Skeletal muscle satellite cell (primary cell): ENCODE measurements at regions not wholly inside any gene's neighbourhood (a gene's known extent, or its start where the extent isn't known, plus 50 kb on each side); places are given as distances from the start of the nearest gene placed in this dataset.

Experiments
- H3K27me3 ChIP-seq: 2 replicates; pipeline ENCODE4 v1.7.0; 2013; ENCODE audit warnings: low read length; ENCODE audit not compliant: control insufficient read depth, insufficient read depth
- H3K36me3 ChIP-seq: 2 replicates; pipeline ENCODE4 v1.7.0; 2013; ENCODE audit warnings: mild to moderate bottlenecking, control low read depth, low read length; ENCODE audit not compliant: insufficient read depth
- H3K4me1 ChIP-seq: 2 replicates; pipeline ENCODE4 v1.7.0; 2013; ENCODE audit warnings: low read length; ENCODE audit not compliant: control insufficient read depth, insufficient read depth
- H3K4me2 ChIP-seq: 2 replicates; pipeline ENCODE4 v1.7.0; 2013; ENCODE audit warnings: mild to moderate bottlenecking, low read length
- H3K4me3 ChIP-seq: 2 replicates; pipeline ENCODE4 v1.7.0; 2013; ENCODE audit warnings: low read length
- H3K9ac ChIP-seq: 2 replicates; pipeline ENCODE4 v1.7.0; 2013; ENCODE audit warnings: mild to moderate bottlenecking, low read depth, low read length, moderate library complexity
- H3K9me3 ChIP-seq: replicated peaks from 2 replicates; pipeline ENCODE4 v1.7.0; 2013; ENCODE audit warnings: mild to moderate bottlenecking, control low read depth, low read length

- no peak overlapping the region for H3K4me2 ChIP-seq
- no peak overlapping the region for H3K9ac ChIP-seq
- H3K4me3 ChIP-seq: no peak overlapping the region
- peaks cover 54% of the 10 kb centered on the region for H3K4me1 ChIP-seq
- H3K9me3 ChIP-seq: no peaks in the 10 kb centered on the region
- H3K36me3 ChIP-seq: no peaks in the 10 kb centered on the region
- H3K27me3 ChIP-seq: no peaks in the 10 kb centered on the region
Measured at GRCh38 chr4:124417371-124417770, 295.2 kb downstream of the ANKRD50 start.

DNA sequence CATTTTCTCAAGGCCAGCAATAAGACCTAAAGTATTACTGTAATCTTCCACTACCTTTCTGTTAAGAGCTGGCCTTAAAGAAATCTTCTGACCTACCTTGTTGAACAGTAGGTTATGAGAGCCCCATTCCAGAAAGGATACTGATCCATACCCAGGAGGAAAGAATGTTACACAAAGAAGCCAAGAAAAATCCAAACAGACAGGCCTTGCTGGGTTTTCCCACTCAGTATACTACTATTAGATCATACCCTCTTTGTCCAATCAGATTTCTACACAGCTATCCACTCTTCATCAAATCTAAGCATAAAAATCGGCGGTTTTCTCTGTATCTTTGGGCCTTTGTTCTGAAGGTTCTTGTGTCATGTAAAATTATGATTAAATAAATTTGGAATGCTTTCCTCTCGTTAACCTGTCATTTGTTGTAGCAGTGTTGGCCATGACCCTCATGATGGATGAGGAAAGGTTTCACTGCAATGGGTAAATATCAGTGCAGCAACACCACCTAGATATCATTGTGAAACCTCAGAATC is 292.3 kb downstream of the ANKRD50 start:
- no peak overlapping the region for H3K4me3 ChIP-seq
- H3K36me3 ChIP-seq: no peaks in the 10 kb centered on the region

GRCh38 chr4:124423160-124423559 is 289.4 kb downstream of the ANKRD50 start:
- no peaks in the 10 kb centered on the region for H3K36me3 ChIP-seq
- no peak overlapping the region for H3K9ac ChIP-seq
- peak overlapping the region; percentile 6 for H3K4me2 ChIP-seq
- peaks cover 31% of the 10 kb centered on the region for H3K4me1 ChIP-seq
- H3K9me3 ChIP-seq: no peaks in the 10 kb centered on the region
- no peak overlapping the region for H3K4me3 ChIP-seq
- H3K27me3 ChIP-seq: no peaks in the 10 kb centered on the region

More for the DNA sequence above, 292.3 kb downstream of the ANKRD50 start:
- Histone ChIP-seq H3K27me3 (no peaks in the 10 kb centered on the region), H3K4me2 (no peak overlapping the region), H3K9ac (no peak overlapping the region), H3K4me1 (peaks cover 42% of the 10 kb centered on the region), H3K9me3 (no peaks in the 10 kb centered on the region)

GRCh38 chr4:124426279-124426678 is 286.3 kb downstream of the ANKRD50 start:
- Histone ChIP-seq H3K36me3 (no peaks in the 10 kb centered on the region), H3K4me3 (no peak overlapping the region), H3K9me3 (no peaks in the 10 kb centered on the region), H3K4me1 (peaks cover 54% of the 10 kb centered on the region), H3K9ac (no peak overlapping the region), H3K27me3 (no peaks in the 10 kb centered on the region), H3K4me2 (no peak overlapping the region)

DNA sequence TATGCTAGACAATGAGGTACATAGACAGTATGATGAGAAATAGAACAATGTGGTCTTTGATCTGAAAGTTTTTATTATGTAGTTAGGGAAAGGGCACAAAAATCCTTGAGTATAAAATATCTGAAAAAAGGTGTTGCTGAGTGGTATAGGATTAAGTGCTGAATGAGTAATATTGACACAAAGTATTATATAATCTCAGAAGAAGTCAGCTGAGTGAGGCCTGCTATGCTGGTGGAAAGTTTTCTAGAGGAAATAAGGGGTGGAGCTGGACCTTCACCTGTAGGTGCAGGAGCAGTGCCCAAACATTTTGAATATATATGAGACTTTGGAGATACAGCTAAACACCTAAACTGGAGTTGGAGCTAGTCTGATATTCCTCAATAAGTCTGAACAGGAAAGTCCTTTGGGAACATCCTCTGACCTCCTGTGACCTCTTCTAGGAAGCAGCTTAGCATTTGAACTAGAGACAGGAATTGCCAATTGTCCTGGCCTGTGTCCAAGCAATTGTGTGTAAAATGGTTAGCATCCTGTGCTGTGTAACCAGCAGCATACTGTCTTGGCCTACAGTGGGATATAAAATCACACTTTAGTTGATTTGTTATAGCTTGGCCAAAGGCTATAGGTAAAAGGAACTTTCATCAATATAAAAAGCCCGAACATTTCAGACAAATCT is 285.3 kb downstream of the ANKRD50 start:
- Histone ChIP-seq H3K4me2 (no peak overlapping the region), H3K9me3 (no peaks in the 10 kb centered on the region), H3K36me3 (no peaks in the 10 kb centered on the region), H3K4me3 (no peak overlapping the region), H3K27me3 (no peaks in the 10 kb centered on the region), H3K9ac (no peak overlapping the region), H3K4me1 (peaks cover 58% of the 10 kb centered on the region)

GRCh38 chr4:124428648-124429047 is 283.9 kb downstream of the ANKRD50 start:
- Histone ChIP-seq H3K9me3 (no peaks in the 10 kb centered on the region), H3K4me3 (no peak overlapping the region), H3K36me3 (no peaks in the 10 kb centered on the region), H3K4me2 (no peak overlapping the region), H3K9ac (no peak overlapping the region), H3K27me3 (no peaks in the 10 kb centered on the region), H3K4me1 (peaks cover 56% of the 10 kb centered on the region)

DNA sequence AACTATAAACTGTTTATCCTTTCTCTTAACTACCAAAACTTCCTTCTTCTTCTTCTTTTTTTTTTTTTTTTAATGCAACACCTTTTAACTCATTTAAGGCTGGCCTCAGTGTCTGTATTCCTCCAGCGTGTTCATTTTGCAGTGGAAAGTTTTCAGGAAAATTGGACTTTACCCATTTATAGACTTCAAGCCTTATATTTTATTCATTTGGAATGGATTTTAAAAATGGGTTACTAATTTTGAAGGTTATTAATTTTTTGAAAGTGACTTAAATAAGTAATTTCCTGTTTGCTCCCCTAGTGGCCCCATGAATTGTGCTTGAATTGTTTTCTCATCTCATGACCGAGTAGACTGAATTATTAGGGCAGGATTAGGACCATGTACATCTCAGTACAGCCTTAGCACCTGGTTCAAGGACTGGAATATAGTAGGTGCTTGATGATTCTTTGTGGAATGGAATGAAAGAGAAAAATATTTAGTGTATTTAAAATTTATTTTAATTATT is 282.7 kb downstream of the ANKRD50 start:
- Histone ChIP-seq H3K27me3 (no peaks in the 10 kb centered on the region), H3K4me2 (peak overlapping the region; percentile 53), H3K9me3 (no peaks in the 10 kb centered on the region), H3K9ac (no peak overlapping the region), H3K36me3 (no peaks in the 10 kb centered on the region), H3K4me1 (peaks cover 59% of the 10 kb centered on the region), H3K4me3 (no peak overlapping the region)

DNA sequence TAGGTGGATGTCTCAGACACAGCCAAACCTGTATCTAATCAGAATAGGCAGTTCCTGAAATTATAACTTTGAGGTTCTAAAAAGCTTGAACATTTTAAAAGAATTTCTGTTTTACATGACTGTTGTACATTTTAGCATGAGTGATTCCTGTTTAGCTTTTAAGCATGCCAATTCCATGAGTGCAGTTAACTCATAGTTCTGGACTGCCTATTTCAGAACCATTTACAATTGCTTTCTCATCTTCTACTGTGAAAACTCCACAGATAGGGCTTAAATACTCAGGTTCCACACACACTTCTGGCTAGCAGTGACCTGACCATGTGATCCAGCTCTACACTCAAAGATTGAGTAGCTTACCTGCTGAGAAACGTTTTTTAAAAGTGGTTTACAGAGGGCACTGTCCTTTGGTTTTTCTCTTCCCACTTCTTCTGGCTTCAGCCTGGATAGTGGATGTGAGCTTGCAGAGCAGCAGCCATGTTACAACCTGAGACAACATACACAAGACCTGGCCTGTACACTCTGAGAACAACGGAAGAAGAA is 280.8 kb downstream of the ANKRD50 start:
- H3K4me3 ChIP-seq: peak overlapping the region; percentile 10
- H3K9ac ChIP-seq: peak overlapping the region; percentile 24
- no peaks in the 10 kb centered on the region for H3K36me3 ChIP-seq
- no peaks in the 10 kb centered on the region for H3K27me3 ChIP-seq
- peak overlapping the region; percentile 10 for H3K4me2 ChIP-seq
- no peaks in the 10 kb centered on the region for H3K9me3 ChIP-seq
- peaks cover 59% of the 10 kb centered on the region for H3K4me1 ChIP-seq

- H3K9me3 ChIP-seq: no peaks in the 10 kb centered on the region
- H3K4me3 ChIP-seq: peak overlapping the region; percentile 10
- peak overlapping the region; percentile 20 for H3K4me2 ChIP-seq
- peaks cover 55% of the 10 kb centered on the region for H3K4me1 ChIP-seq
- H3K9ac ChIP-seq: peak overlapping the region; percentile 37
- H3K36me3 ChIP-seq: no peaks in the 10 kb centered on the region
- H3K27me3 ChIP-seq: no peaks in the 10 kb centered on the region
Measured at GRCh38 chr4:124432500-124432899, 280.0 kb downstream of the ANKRD50 start.

- Histone ChIP-seq H3K4me3 (no peak overlapping the region), H3K27me3 (no peaks in the 10 kb centered on the region), H3K9me3 (no peaks in the 10 kb centered on the region), H3K4me2 (peak overlapping the region; percentile 20), H3K36me3 (no peaks in the 10 kb centered on the region), H3K9ac (peak overlapping the region; percentile 37), H3K4me1 (peaks cover 56% of the 10 kb centered on the region)
Measured at GRCh38 chr4:124433044-124433443, 279.5 kb downstream of the ANKRD50 start.

GRCh38 chr4:124433500-124433899 is 279.0 kb downstream of the ANKRD50 start:
- Histone ChIP-seq H3K4me2 (no peak overlapping the region), H3K4me1 (peaks cover 56% of the 10 kb centered on the region), H3K36me3 (no peaks in the 10 kb centered on the region), H3K27me3 (no peaks in the 10 kb centered on the region), H3K9ac (peak overlapping the region; percentile 37), H3K9me3 (no peaks in the 10 kb centered on the region), H3K4me3 (no peak overlapping the region)
